Lower leg skin (tissue), 3 donors: ENCODE measurements at regions not wholly inside any gene's neighbourhood (a gene's known extent, or its start where the extent isn't known, plus 50 kb on each side); places are given as distances from the start of the nearest gene placed in this dataset.

Source experiments
- CTCF ChIP-seq, 3 donors: fragments of 450-650 bp; IDR thresholded peaks; one replicate each; pipeline ENCODE4 v1.5.1; 2016; ENCODE audit warnings: antibody characterized with exemption in 3 of 3, mild to moderate bottlenecking in 3 of 3, moderate library complexity in 2 of 3
- POLR2A ChIP-seq, 2 donors: fragments of 450-650 bp; IDR thresholded peaks; one replicate each; pipeline ENCODE4 v1.6.1; 2016 to 2017; ENCODE audit warnings: antibody characterized with exemption in 2 of 2, mild to moderate bottlenecking in 1 of 2, moderate library complexity in 1 of 2

GRCh38 chr9:73049280-73049679, 96.4 kb upstream of the ALDH1A1 start:
- TF ChIP-seq CTCF (IDR thresholded peaks at IDR 0.05) (no peak), POLR2A (IDR thresholded peaks at IDR 0.05) (no peak)
